ENCODE measurements at regions not wholly inside any gene's neighbourhood (a gene's known extent, or its start where the extent isn't known, plus 50 kb on each side); places are given as distances from the start of the nearest gene placed in this dataset.

DNA sequence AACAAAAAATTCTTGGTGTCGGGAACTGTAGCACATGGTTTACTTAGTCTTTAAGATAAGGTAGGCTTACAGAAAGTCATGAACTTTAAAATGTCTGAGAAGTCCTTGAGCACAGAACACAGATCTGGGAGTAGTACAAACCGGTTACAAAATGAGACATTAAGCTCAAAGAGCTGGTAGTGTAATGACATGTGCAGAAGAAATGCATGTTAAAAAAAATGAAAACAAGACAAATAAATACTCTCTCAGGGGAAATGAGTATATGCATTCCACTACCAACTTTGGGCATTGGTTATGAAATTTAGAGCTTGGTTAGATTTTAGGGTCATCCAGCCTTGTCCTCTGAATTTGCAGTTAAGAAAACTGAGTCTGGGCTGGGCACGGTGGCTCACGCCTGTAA is 91.5 kb upstream of the F3 start:
- TF ChIP-seq, protein P1, sequence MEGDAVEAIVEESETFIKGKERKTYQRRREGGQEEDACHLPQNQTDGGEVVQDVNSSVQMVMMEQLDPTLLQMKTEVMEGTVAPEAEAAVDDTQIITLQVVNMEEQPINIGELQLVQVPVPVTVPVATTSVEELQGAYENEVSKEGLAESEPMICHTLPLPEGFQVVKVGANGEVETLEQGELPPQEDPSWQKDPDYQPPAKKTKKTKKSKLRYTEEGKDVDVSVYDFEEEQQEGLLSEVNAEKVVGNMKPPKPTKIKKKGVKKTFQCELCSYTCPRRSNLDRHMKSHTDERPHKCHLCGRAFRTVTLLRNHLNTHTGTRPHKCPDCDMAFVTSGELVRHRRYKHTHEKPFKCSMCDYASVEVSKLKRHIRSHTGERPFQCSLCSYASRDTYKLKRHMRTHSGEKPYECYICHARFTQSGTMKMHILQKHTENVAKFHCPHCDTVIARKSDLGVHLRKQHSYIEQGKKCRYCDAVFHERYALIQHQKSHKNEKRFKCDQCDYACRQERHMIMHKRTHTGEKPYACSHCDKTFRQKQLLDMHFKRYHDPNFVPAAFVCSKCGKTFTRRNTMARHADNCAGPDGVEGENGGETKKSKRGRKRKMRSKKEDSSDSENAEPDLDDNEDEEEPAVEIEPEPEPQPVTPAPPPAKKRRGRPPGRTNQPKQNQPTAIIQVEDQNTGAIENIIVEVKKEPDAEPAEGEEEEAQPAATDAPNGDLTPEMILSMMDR (IDR thresholded peaks at IDR 0.05): no peak
- no peak for TF ChIP-seq POLR2A (IDR thresholded peaks at IDR 0.05)
